Keratinocyte (primary cell): ENCODE measurements at regions not wholly inside any gene's neighbourhood (a gene's known extent, or its start where the extent isn't known, plus 50 kb on each side); places are given as distances from the start of the nearest gene placed in this dataset.

ENCODE experiments used
- DNase-seq: peaks from one replicate; pipeline ENCODE4 v3.0.0-alpha.2; 2011; ENCODE audit warnings: low read depth, missing footprints, low spot score
- FAIRE-seq: peaks from 2 replicates; lab custom pipeline; 2011; peaks lifted over from hg19 to GRCh38; lab: Jason Lieb, UNC
- H2AFZ ChIP-seq: 2 replicates; pipeline ENCODE4 v1.6.0; 2012; ENCODE audit warnings: low read length, control low read depth, inconsistent platforms; ENCODE audit not compliant: control insufficient read depth
- H3K27ac ChIP-seq: 2 replicates; pipeline ENCODE4 v1.5.1; 2011; ENCODE audit warnings: low read length; ENCODE audit not compliant: control insufficient read depth, insufficient read depth
- H3K27me3 ChIP-seq: 3 replicates; pipeline ENCODE4 v1.6.0; 2011; ENCODE audit warnings: low read length; ENCODE audit not compliant: control insufficient read depth, insufficient read depth; ENCODE audit errors: extremely low read depth
- H3K36me3 ChIP-seq, 2 experiments: 2 replicates in 1 of 2; 3 replicates in 1 of 2; pipeline ENCODE4 v1.5.1; 2011; ENCODE audit warnings: low read length in 2 of 2, mild to moderate bottlenecking in 1 of 2; ENCODE audit not compliant: control insufficient read depth in 2 of 2, insufficient read depth in 2 of 2; ENCODE audit errors: extremely low read depth in 1 of 2
- H3K4me1 ChIP-seq: 3 replicates; pipeline ENCODE4 v1.5.1; 2011; ENCODE audit warnings: low read length; ENCODE audit not compliant: control insufficient read depth, insufficient read depth; ENCODE audit errors: extremely low read depth
- H3K4me2 ChIP-seq: 3 replicates; pipeline ENCODE4 v1.6.0; 2011; ENCODE audit warnings: low read depth, low read length; ENCODE audit not compliant: control insufficient read depth, insufficient read depth; ENCODE audit errors: extremely low read depth
- H3K4me3 ChIP-seq, 3 experiments: fragments of 200-600 bp in 1 of 3; sonication (generic) in 1 of 3; 2 replicates in 2 of 3; 3 replicates in 1 of 3; pipeline ENCODE4 v1.5.1; 2011 to 2016; ENCODE audit warnings: low read length in 3 of 3, mild to moderate bottlenecking in 3 of 3, control low read depth in 2 of 3, inconsistent platforms in 1 of 3, low read depth in 1 of 3, mixed read lengths in 1 of 3, mixed run types in 1 of 3, moderate library complexity in 1 of 3; ENCODE audit not compliant: control insufficient read depth in 2 of 3, insufficient read depth in 2 of 3; ENCODE audit errors: extremely low read depth in 1 of 3
- H3K79me2 ChIP-seq: 2 replicates; pipeline ENCODE4 v1.6.0; 2012; ENCODE audit warnings: low read length; ENCODE audit not compliant: control insufficient read depth, insufficient read depth
- H3K9ac ChIP-seq: 3 replicates; pipeline ENCODE4 v1.6.0; 2011; ENCODE audit warnings: low read length; ENCODE audit not compliant: control insufficient read depth, insufficient read depth; ENCODE audit errors: extremely low read depth
- H3K9me1 ChIP-seq: 3 replicates; pipeline ENCODE4 v1.6.0; 2011; ENCODE audit warnings: low read length; ENCODE audit not compliant: control insufficient read depth, insufficient read depth; ENCODE audit errors: extremely low read depth
- H3K9me3 ChIP-seq: 2 replicates; pipeline ENCODE4 v1.5.1; 2012; ENCODE audit warnings: low read depth, low read length; ENCODE audit not compliant: control insufficient read depth
- H4K20me1 ChIP-seq: 3 replicates; pipeline ENCODE4 v1.6.0; 2011; ENCODE audit warnings: low read length; ENCODE audit not compliant: control insufficient read depth, insufficient read depth; ENCODE audit errors: extremely low read depth
- EZH2 ChIP-seq: IDR thresholded peaks from one replicate; pipeline ENCODE4 v1.6.1; 2012; ENCODE audit warnings: inconsistent platforms, mild to moderate bottlenecking, low read length, moderate library complexity
- dilution Hi-C: fragments of 300-500 bp; cut with MboI; formaldehyde crosslinking; loops from one replicate; pipeline ENCODE4 v1.7.0; 2020; ENCODE audit warnings: low sequenced_read_pairs; ENCODE audit not compliant: extremely low pct_ligation_motif_present
- TF ChIP-seq, protein P1 (sequence below), 3 experiments: IDR thresholded peaks in 1 of 3; conservative IDR thresholded peaks in 1 of 3; optimal IDR thresholded peaks in 1 of 3; 2 replicates in 2 of 3; 3 replicates in 1 of 3; pipeline versions ENCODE3 to v1.5.1; 2011; ENCODE audit warnings: low read length in 3 of 3, mild to moderate bottlenecking in 3 of 3, moderate library complexity in 2 of 3, control low read depth in 1 of 3, inconsistent platforms in 1 of 3; ENCODE audit not compliant: insufficient read depth in 2 of 3; ENCODE audit errors: extremely low read depth in 1 of 3

DNA sequence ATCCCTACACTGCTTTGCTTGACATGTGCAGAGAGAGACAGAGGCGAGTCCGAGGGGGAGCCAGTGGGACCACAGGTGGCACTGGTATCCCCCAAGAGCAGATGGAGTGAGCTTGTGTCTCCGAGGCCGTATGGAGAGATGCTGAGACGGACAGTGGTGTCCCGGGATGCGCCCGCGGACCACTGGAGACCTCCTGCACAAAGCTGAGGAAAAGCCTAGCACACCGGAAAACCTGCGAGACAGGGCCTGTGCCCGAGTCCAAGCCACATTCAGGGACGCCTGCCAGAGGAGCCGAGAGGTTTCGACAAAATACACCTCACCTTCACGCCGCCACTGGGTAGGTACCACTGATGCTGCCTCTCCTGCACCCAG is 66.0 kb upstream of the ZNF527 start:
- Histone ChIP-seq H3K9me1 (no peaks in the 10 kb centered on the region), H3K9ac (no peak overlapping the region), H3K4me2 (no peak overlapping the region), H3K4me3 (no peak overlapping the region), H4K20me1 (no peaks in the 10 kb centered on the region), H3K79me2 (no peaks in the 10 kb centered on the region), H3K36me3 (no peaks in the 10 kb centered on the region), H3K27ac (no peak overlapping the region), H3K9me3 (peaks cover 12% of the 10 kb centered on the region), H2AFZ (no peak overlapping the region), H3K27me3 (no peaks in the 10 kb centered on the region), H3K4me1 (no peaks in the 10 kb centered on the region)
- dilution Hi-C loops, result no loop called here
- DNase-seq (no peak), FAIRE-seq (no peak)
- no peak for TF ChIP-seq EZH2
- TF ChIP-seq, protein P1, sequence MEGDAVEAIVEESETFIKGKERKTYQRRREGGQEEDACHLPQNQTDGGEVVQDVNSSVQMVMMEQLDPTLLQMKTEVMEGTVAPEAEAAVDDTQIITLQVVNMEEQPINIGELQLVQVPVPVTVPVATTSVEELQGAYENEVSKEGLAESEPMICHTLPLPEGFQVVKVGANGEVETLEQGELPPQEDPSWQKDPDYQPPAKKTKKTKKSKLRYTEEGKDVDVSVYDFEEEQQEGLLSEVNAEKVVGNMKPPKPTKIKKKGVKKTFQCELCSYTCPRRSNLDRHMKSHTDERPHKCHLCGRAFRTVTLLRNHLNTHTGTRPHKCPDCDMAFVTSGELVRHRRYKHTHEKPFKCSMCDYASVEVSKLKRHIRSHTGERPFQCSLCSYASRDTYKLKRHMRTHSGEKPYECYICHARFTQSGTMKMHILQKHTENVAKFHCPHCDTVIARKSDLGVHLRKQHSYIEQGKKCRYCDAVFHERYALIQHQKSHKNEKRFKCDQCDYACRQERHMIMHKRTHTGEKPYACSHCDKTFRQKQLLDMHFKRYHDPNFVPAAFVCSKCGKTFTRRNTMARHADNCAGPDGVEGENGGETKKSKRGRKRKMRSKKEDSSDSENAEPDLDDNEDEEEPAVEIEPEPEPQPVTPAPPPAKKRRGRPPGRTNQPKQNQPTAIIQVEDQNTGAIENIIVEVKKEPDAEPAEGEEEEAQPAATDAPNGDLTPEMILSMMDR (optimal IDR thresholded peaks at IDR 0.05 in 1 of 3, IDR thresholded peaks at IDR 0.05 in 1 of 3, conservative IDR thresholded peaks at IDR 0.05 in 1 of 3; ENCODE audit: extremely low read depth in 1 of 3, insufficient read depth in 2 of 3, low read length in 3 of 3), result no peak

DNA sequence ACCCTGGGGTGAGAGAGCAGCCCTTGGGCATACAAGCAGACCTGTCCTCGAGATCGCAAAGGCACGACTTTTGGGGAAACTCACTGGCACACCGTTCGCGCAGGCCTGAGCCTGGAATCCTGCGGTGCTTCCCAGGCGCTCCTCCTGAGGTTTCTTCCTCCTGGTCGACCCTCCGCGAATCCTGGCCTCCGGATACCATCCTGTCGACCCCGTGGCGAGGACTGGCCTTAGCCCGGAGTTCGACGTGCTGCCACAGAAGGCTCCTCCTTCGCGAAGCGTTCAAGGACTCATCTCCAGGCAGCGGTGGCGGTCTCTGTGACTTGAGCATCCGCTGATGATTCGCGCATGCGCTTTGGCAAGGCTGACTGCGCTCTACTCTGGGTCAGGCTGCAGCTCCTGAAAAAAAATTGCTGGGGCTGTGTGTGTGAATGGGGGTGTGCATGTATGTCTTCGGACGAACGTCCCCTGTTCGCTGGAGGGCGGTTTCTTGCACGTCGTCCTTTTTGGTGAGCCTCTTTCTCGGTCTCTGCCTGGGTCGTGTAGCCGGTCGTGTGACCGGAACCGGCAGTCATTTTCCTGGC is 64.4 kb upstream of the ZNF527 start:
- no peak overlapping the region for H3K27ac ChIP-seq
- no peaks in the 10 kb centered on the region for H3K36me3 ChIP-seq
- H3K9me1 ChIP-seq, result no peaks in the 10 kb centered on the region
- H3K79me2 ChIP-seq, result no peaks in the 10 kb centered on the region
- no peak overlapping the region for H3K4me2 ChIP-seq
- no peak overlapping the region for H3K9ac ChIP-seq
- H3K27me3 ChIP-seq, result no peaks in the 10 kb centered on the region
- TF ChIP-seq EZH2, result no peak
- TF ChIP-seq, protein P1 (optimal IDR thresholded peaks at IDR 0.05 in 1 of 3, IDR thresholded peaks at IDR 0.05 in 1 of 3, conservative IDR thresholded peaks at IDR 0.05 in 1 of 3; ENCODE audit: extremely low read depth in 1 of 3, insufficient read depth in 2 of 3, low read length in 3 of 3), result no peak
- H3K9me3 ChIP-seq, result peaks cover 12% of the 10 kb centered on the region
- DNase-seq (no peak), FAIRE-seq (no peak)
- dilution Hi-C loops, result no loop called here
- no peak overlapping the region for H2AFZ ChIP-seq
- H3K4me3 ChIP-seq, result no peak overlapping the region
- H3K4me1 ChIP-seq, result no peaks in the 10 kb centered on the region
- H4K20me1 ChIP-seq, result no peaks in the 10 kb centered on the region
